ENCODE measurements at regions not wholly inside any gene's neighbourhood (a gene's known extent, or its start where the extent isn't known, plus 50 kb on each side); places are given as distances from the start of the nearest gene placed in this dataset.

- no peak for TF ChIP-seq CTCF (IDR thresholded peaks at IDR 0.05 in 8 of 11, conservative IDR thresholded peaks at IDR 0.05 in 3 of 11)
- TF ChIP-seq POLR2A (IDR thresholded peaks at IDR 0.05): no peak
- TF ChIP-seq POLR2AphosphoS5 (IDR thresholded peaks at IDR 0.05): no peak
Observed at GRCh38 chr2:41970988-41971660, 76.7 kb upstream of the PKDCC start.
